Lower leg skin (tissue), 4 donors: ENCODE measurements at regions not wholly inside any gene's neighbourhood (a gene's known extent, or its start where the extent isn't known, plus 50 kb on each side); places are given as distances from the start of the nearest gene placed in this dataset.

Experiments used
- DNase-seq, 2 donors: peaks; one replicate each; pipeline ENCODE4 v3.0.0-alpha.2; 2019; ENCODE audit warnings: low spot score in 2 of 2
- H3K4me3 ChIP-seq: fragments of 200-600 bp; sonication (generic); 2 replicates; pipeline ENCODE4 v1.5.1; 2017; ENCODE audit warnings: mild to moderate bottlenecking, low read depth; ENCODE audit not compliant: poor library complexity, severe bottlenecking
- CTCF ChIP-seq, 3 donors: fragments of 450-650 bp; IDR thresholded peaks; one replicate each; pipeline ENCODE4 v1.5.1; 2016; ENCODE audit warnings: antibody characterized with exemption in 3 of 3, mild to moderate bottlenecking in 3 of 3, moderate library complexity in 2 of 3
- POLR2A ChIP-seq, 2 donors: fragments of 450-650 bp; IDR thresholded peaks; one replicate each; pipeline ENCODE4 v1.6.1; 2016 to 2017; ENCODE audit warnings: antibody characterized with exemption in 2 of 2, mild to moderate bottlenecking in 1 of 2, moderate library complexity in 1 of 2
- WGBS, 2 donors: methylation state at CpG; one replicate each; pipeline ENCODE4 v1.1.5; 2018; 5-methylcytosine and 5-hydroxymethylcytosine counted together
- intact Hi-C: fragments of 100-400 bp; cut with DNase I; formaldehyde crosslinking; loops from one replicate; pipeline ENCODE4 v1.15.0; 2023; ENCODE audit warnings: low total_unique reads

- no peak overlapping the region for H3K4me3 ChIP-seq
- intact Hi-C loops: no loop called here
- WGBS, 2 donors: 83 to 87% methylated on average over 4 of the region's 4 CpGs
- DNase-seq: no peak
- TF ChIP-seq POLR2A (IDR thresholded peaks at IDR 0.05) (no peak), CTCF (IDR thresholded peaks at IDR 0.05) (no peak)
Measured at GRCh38 chr2:82501217-82501616, 1957.9 kb downstream of the SUCLG1 start.

- H3K4me3 ChIP-seq: no peak overlapping the region
- intact Hi-C loops: no loop called here
- TF ChIP-seq POLR2A (IDR thresholded peaks at IDR 0.05) (no peak), CTCF (IDR thresholded peaks at IDR 0.05) (no peak)
- DNase-seq: no peak
- WGBS, 2 donors: 66 to 74% methylated on average over 6 of the region's 6 CpGs
Measured at GRCh38 chr2:82498777-82499443, 1960.2 kb downstream of the SUCLG1 start.

GRCh38 chr2:82494739-82495138 lies 1964.3 kb downstream of the SUCLG1 start:
- TF ChIP-seq CTCF (IDR thresholded peaks at IDR 0.05): no peak
- no peak for TF ChIP-seq POLR2A (IDR thresholded peaks at IDR 0.05)
- DNase-seq: no peak
- no peak overlapping the region for H3K4me3 ChIP-seq
- intact Hi-C loops: no loop called here
- 23 to 26% methylated on average over 5 of the region's 5 CpGs for WGBS, 2 donors

GRCh38 chr2:82491591-82491990 lies 1967.5 kb downstream of the SUCLG1 start:
- 80 to 88% methylated on average over 1 of the region's 1 CpG for whole genome bisulfite sequencing, 2 donors
- TF ChIP-seq POLR2A (IDR thresholded peaks at IDR 0.05) (no peak), CTCF (IDR thresholded peaks at IDR 0.05) (no peak)
- intact Hi-C loops: no loop called here
- no peak overlapping the region for H3K4me3 ChIP-seq
- DNase-seq: no peak

GRCh38 chr2:82487354-82487753 lies 1971.7 kb downstream of the SUCLG1 start:
- TF ChIP-seq CTCF (IDR thresholded peaks at IDR 0.05) (no peak), POLR2A (IDR thresholded peaks at IDR 0.05) (no peak)
- no peak for DNase-seq
- WGBS, 2 donors: 86 to 87% methylated on average over 3 of the region's 3 CpGs
- intact Hi-C loops: no loop called here
- H3K4me3 ChIP-seq: no peak overlapping the region

- intact Hi-C loops: no loop called here
Measured at GRCh38 chr2:82485701-82486100, 1973.4 kb downstream of the SUCLG1 start.

More at GRCh38 chr2:82485701-82486100, 1973.4 kb downstream of the SUCLG1 start:
- TF ChIP-seq POLR2A (IDR thresholded peaks at IDR 0.05): no peak
- TF ChIP-seq CTCF (IDR thresholded peaks at IDR 0.05): no peak
- H3K4me3 ChIP-seq: no peak overlapping the region
- DNase-seq: no peak
- 87 to 94% methylated on average over 2 of the region's 2 CpGs for WGBS, 2 donors
